ENCODE measurements at regions not wholly inside any gene's neighbourhood (a gene's known extent, or its start where the extent isn't known, plus 50 kb on each side); places are given as distances from the start of the nearest gene placed in this dataset.

DNA sequence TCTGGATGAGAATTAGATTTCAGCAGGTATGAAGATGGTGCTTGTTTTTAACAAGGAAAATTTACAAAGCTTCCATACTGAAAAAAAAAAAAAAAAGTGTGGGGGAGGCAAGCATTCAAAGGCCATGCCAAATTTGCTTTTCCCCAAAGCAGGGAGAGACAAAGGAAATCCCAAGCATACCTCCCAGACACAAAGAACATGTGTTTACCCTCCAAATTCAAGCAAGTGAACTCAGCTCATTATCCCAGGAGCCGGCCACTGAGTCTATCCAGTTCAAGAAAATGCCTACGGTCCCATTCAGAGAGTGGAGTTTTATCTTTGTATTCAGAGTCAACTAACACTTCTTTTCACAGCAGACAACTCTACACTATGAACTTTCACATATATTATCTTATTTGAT is 102.7 kb upstream of the ID4 start:
- Mint-ChIP-seq H3K27ac (no peak overlapping the region), H3K27me3 (no peaks in the 10 kb centered on the region), H3K4me1 (no peaks in the 10 kb centered on the region), H3K4me3 (no peak overlapping the region), H3K36me3 (no peaks in the 10 kb centered on the region), H3K9me3 (peaks cover 15% of the 10 kb centered on the region)
- CTCF ChIA-PET, result interaction anchor here (0.6 kb wide), 1 partner anchor 113 kb away, joined by 3 read pairs; no protein-coding TSS in a partner anchor
- DNase-seq, result no peak

DNA sequence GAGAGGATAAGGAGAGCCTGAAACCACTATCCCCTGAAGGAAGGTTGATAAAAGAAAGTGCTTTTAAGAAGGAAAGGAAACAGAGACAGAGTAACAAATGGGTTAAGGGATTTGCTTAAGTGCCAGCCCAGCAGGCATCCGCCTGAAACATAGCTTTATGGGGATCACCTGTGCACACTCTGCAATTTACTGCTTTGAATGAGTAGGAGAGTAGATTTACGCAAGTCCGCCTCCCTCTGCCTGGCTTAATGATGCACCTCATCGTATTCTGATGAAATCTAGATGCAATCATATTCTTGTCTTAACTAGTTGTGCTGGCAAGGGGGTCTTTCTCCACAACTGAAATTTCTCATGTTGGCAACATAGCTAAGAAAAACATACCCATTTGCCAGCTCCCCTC is 101.1 kb upstream of the ID4 start:
- DNase-seq, result no peak
- H3K4me1 Mint-ChIP-seq, result no peaks in the 10 kb centered on the region
- CTCF ChIA-PET, result no interaction called here
- H3K4me3 Mint-ChIP-seq, result no peak overlapping the region
- no peak overlapping the region for H3K27ac Mint-ChIP-seq
- H3K36me3 Mint-ChIP-seq, result no peaks in the 10 kb centered on the region
- H3K27me3 Mint-ChIP-seq, result no peaks in the 10 kb centered on the region
- peaks cover 17% of the 10 kb centered on the region for H3K9me3 Mint-ChIP-seq

DNA sequence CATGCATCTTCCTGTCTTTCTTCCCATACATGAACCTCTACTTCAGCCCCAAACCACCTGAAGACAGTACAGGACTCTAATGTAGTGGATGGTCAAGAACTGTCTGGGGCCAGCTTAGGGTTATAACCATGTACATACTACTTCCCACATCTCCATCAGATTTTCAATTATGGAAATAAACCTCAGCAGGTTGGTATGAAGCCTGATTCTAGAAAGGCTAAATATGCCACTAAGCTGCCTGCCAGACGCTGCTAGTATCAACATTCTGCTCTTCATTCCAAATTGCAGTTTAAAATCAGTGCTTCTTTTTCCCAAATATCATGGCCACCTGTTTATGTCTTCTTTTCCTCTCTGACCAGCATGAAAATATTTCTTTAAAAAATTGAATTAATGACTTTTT is 99.2 kb upstream of the ID4 start:
- Mint-ChIP-seq H3K27ac (no peak overlapping the region), H3K27me3 (no peaks in the 10 kb centered on the region), H3K9me3 (peaks cover 15% of the 10 kb centered on the region), H3K36me3 (no peaks in the 10 kb centered on the region), H3K4me1 (no peaks in the 10 kb centered on the region), H3K4me3 (no peak overlapping the region)
- no peak for DNase-seq
- CTCF ChIA-PET, result no interaction called here

DNA sequence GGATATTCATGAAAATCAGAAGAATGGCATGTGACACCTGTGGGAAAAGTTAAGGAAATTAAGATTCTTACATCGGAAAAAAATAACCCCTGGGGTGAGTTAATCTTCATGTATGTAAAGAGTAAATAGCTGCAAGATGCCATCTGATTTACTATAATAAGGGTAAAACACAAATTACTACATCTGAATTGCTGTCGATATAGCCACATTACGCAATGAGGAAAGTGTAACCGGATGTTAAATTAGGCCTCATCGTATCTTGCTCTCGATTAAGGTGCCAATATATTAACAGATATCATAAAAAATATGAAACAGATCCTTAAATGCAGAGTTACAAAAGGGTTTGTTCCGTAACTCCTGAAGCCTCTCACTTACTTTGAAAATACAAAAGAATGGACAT is 87.4 kb upstream of the ID4 start:
- Mint-ChIP-seq H3K4me1 (no peaks in the 10 kb centered on the region), H3K36me3 (no peaks in the 10 kb centered on the region), H3K27me3 (no peaks in the 10 kb centered on the region), H3K9me3 (no peaks in the 10 kb centered on the region), H3K4me3 (no peak overlapping the region), H3K27ac (no peak overlapping the region)
- CTCF ChIA-PET, result no interaction called here
- no peak for DNase-seq

DNA sequence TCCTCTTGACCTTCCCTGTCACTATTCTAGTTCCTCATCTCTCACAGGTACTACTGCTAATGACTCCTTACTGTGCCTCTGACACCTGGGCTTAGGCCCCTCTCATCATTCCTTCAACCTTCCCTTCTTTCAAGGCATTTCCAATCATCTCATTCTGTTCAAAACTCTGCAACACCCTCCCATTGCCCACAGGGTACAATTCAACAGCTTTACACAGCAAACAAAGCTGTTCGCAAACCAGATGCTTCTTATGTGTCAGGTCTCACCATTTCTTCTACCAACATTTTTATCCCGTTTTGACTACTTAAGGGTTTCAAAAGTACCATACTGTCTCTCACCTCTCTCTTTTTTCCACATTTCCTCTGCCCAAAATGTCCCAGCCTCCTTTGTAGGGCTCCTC is 84.4 kb upstream of the ID4 start:
- DNase-seq, result no peak
- no peaks in the 10 kb centered on the region for H3K4me1 Mint-ChIP-seq

DNA sequence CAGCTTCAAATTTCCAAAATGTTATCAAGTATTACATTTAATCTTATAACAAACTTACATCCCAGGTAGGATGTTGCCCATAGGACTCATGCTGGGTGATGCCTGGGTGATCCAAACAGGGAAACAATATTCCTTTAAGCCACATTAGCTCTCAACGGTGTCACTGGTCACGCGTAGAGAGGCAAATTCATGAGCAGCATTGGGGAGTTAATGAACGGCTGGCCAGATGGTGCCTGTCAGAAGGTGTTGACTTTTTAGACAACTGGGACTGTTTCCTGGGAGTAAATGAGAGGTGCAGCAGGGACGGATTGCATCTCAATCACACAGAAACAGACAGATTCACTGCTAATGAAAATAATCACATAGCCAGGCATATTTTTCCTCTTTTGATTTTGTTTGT is 83.3 kb upstream of the ID4 start:
- H3K9me3 Mint-ChIP-seq, result no peaks in the 10 kb centered on the region
- H3K36me3 Mint-ChIP-seq, result no peaks in the 10 kb centered on the region
- DNase-seq, result no peak
- CTCF ChIA-PET, result no interaction called here
- no peak overlapping the region for H3K27ac Mint-ChIP-seq
- H3K4me1 Mint-ChIP-seq, result no peaks in the 10 kb centered on the region
- no peak overlapping the region for H3K4me3 Mint-ChIP-seq
- H3K27me3 Mint-ChIP-seq, result no peaks in the 10 kb centered on the region

More for the DNA sequence above, 84.4 kb upstream of the ID4 start:
- CTCF ChIA-PET, result no interaction called here
- Mint-ChIP-seq H3K4me3 (no peak overlapping the region), H3K9me3 (no peaks in the 10 kb centered on the region), H3K36me3 (no peaks in the 10 kb centered on the region), H3K27me3 (no peaks in the 10 kb centered on the region), H3K27ac (no peak overlapping the region)

DNA sequence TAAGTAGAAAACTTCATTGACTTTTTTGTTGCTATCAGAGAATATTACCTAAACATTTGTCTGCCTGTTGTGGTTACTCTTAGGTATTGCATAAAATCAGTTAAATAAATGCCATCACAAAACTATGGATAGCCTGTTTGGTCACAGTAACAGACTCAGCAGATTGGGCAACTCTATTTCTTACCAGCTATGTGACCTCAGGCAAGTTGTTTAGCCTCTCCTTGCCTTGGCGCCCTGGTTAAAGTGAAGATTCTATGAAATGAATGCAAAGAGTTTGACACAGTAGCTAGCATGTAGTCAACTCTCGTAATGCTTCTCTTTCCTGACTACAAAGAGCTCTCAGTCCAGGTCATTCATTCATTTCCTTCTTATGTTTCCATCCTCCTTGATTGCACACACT is 82.5 kb upstream of the ID4 start:
- Mint-ChIP-seq H3K4me3 (no peak overlapping the region), H3K9me3 (no peaks in the 10 kb centered on the region), H3K4me1 (no peaks in the 10 kb centered on the region), H3K36me3 (no peaks in the 10 kb centered on the region), H3K27ac (no peak overlapping the region), H3K27me3 (no peaks in the 10 kb centered on the region)
- no peak for DNase-seq
- CTCF ChIA-PET, result no interaction called here

DNA sequence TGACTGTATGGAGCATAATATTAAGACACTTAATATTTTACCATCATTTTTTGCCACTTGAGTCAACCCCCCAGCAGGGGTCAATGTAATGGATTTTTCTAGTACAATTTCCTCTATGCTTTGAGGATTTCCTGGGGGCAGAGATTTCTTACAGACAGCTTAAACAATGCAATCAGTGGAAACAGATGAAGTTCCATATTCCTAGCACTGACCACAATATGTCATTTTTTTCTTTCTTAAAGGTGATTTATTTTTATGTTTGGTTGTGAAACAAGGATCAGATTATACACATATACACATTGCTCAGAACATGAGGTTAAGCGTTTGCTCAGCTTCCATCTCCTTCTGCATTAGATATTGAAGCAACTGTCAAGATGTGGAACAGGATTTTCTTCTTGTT is 82.0 kb upstream of the ID4 start:
- no peak for DNase-seq
- H3K27me3 Mint-ChIP-seq, result no peaks in the 10 kb centered on the region
- H3K36me3 Mint-ChIP-seq, result no peaks in the 10 kb centered on the region
- no peak overlapping the region for H3K27ac Mint-ChIP-seq
- no peak overlapping the region for H3K4me3 Mint-ChIP-seq
- CTCF ChIA-PET, result no interaction called here
- no peaks in the 10 kb centered on the region for H3K4me1 Mint-ChIP-seq
- H3K9me3 Mint-ChIP-seq, result no peaks in the 10 kb centered on the region

DNA sequence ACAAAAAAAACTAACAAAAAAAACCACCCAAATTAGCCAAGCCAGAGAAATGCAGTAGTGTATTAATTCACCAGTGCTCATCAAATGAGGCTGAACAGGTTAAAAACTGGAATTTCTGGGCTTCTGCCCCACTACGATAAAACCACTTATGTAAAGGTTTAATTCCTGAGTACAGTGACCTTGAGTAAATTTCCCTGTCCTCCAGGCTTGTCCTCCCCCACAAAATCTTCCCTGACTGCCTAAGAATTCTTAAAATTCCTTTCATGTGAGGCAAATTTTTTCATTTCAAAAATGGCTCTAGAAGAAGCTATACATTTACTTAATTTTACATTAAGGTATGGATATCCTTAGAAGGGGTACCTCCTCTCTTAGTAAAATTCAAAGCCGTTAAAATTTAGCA is 80.1 kb upstream of the ID4 start:
- DNase-seq, result no peak
- Mint-ChIP-seq H3K27ac (no peak overlapping the region), H3K4me3 (no peak overlapping the region), H3K9me3 (peaks cover 2% of the 10 kb centered on the region), H3K27me3 (no peaks in the 10 kb centered on the region), H3K4me1 (no peaks in the 10 kb centered on the region), H3K36me3 (no peaks in the 10 kb centered on the region)
- CTCF ChIA-PET, result no interaction called here

DNA sequence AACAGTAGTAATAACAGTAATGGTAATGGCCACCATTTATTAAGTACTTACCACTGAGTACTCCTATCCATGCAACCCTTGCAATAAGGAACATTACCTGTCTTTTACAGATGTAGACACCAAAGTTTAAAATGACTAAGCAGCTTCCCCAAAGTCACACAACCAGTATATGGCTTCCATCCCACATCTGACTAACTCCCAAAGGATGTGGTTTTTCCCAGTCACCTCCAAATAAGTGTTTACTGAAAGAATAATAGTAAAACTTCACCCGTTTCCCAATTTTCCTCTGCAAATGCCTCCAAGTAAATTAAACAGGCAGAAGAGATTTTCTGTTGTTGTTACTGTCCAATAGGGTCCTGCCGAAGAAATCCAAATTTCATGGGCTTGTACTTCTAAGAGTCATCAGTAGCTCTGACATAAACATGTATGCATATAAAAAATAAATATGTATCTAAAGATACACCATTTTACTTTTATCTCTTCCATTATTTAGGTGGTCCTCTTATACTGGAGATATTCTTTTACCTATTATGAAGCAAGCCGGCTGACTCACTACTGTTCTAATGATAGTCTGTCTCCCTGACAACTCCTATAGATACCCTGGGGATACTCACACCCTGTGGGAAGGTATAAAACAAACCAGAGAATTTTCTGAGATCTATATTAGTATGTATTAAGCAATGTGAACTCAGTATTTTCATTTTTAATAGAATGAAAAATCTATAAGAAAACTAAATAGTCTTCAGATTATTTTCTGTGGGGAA is 77.9 kb upstream of the ID4 start:
- no peak for DNase-seq
- CTCF ChIA-PET, result no interaction called here
- H3K36me3 Mint-ChIP-seq, result no peaks in the 10 kb centered on the region
- H3K4me1 Mint-ChIP-seq, result no peaks in the 10 kb centered on the region
- no peaks in the 10 kb centered on the region for H3K27me3 Mint-ChIP-seq
- no peak overlapping the region for H3K4me3 Mint-ChIP-seq
- no peak overlapping the region for H3K27ac Mint-ChIP-seq
- H3K9me3 Mint-ChIP-seq, result peaks cover 3% of the 10 kb centered on the region

DNA sequence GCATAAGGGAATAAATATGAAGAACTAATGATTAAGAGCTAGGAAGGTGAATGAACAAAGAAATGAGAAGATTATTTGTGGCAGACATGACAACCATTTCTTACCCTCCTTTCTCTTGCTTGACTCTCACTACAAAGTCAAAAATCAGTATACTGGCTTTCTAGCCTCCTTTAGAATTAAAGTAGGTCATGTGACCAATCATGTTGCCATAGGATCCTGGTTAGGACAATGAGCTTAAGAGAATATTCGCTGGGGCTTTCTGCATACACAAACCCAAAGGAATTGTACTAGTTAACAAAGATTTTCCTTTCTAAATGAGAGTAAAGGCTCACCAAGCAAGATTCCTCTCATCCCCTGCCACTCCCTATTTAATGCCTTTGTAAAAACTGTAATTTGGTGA is 76.0 kb upstream of the ID4 start:
- CTCF ChIA-PET, result no interaction called here
- Mint-ChIP-seq H3K9me3 (peaks cover 4% of the 10 kb centered on the region), H3K36me3 (no peaks in the 10 kb centered on the region), H3K27me3 (no peaks in the 10 kb centered on the region), H3K4me3 (no peak overlapping the region), H3K4me1 (no peaks in the 10 kb centered on the region), H3K27ac (no peak overlapping the region)
- DNase-seq, result no peak

DNA sequence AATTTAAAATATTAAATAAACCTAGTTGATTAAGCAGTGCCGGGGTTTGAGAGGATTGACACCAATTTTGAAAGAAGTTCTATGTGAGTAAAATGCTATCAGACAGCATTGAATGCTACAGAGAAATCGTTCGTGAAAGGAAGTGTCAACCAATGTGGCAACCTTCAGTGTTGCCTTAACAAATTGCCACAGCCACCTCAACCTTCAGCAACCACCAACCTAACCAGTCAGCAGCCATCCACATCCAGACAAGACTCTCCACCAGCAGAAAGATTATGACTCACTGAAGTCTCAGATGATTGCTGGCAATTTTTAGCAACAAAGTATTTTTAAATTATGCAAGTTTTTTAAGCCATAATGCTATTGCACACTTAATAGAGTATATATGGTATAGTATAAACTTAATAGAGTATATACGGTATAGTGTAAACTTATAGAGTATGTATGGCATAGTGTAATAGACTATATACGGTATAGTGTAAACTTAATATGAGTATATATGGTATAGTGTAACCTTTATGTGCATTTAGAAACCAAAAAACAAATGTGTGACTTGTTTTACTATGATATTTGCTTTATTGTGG is 65.3 kb upstream of the ID4 start:
- H3K4me3 Mint-ChIP-seq, result no peak overlapping the region
- CTCF ChIA-PET, result no interaction called here
- no peaks in the 10 kb centered on the region for H3K27me3 Mint-ChIP-seq
- H3K27ac Mint-ChIP-seq, result no peak overlapping the region
- no peaks in the 10 kb centered on the region for H3K9me3 Mint-ChIP-seq
- no peaks in the 10 kb centered on the region for H3K4me1 Mint-ChIP-seq
- no peaks in the 10 kb centered on the region for H3K36me3 Mint-ChIP-seq
- DNase-seq, result no peak

DNA sequence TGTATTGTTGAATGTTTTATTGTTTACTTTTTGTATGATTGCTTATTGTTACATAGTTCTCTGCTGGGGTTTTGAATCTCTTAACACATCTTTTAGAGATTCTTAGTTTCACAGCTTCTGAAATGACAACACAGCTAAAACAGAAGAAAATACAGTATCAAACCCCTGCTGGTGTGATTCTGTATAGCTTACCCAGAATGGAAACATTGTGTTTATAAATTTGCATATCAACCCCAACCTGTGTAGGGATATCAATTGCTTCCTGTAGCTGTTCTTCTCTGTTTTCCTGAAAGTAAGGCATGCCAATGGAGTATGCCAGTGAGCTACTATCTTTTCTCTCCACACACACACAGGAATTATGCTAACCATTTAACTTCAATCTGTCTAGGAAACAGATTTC is 64.3 kb upstream of the ID4 start:
- Mint-ChIP-seq H3K27me3 (no peaks in the 10 kb centered on the region), H3K4me1 (no peaks in the 10 kb centered on the region), H3K27ac (no peak overlapping the region), H3K36me3 (no peaks in the 10 kb centered on the region), H3K9me3 (no peaks in the 10 kb centered on the region), H3K4me3 (no peak overlapping the region)
- DNase-seq, result no peak
- CTCF ChIA-PET, result no interaction called here

DNA sequence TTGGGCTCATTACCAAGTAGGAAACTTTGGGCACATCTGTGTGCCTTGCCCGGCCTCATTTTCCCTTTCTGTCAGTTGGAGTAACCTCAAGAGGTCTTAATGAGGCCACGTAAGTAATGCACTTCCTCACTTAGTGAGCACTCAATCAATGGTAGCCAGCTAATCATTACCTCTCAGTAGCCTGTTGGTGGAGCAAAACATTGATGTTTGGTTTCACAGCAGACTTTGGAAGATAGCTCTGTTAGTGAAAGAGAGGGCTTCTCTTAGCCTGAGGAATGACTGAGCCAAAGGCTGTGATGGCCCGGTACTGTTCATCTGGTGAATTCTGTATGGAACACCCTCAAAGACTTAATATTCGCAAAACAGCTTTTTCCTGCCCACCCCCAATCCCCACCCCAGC is 55.9 kb upstream of the ID4 start:
- CTCF ChIA-PET, result no interaction called here
- DNase-seq, result no peak
- Mint-ChIP-seq H3K27me3 (no peaks in the 10 kb centered on the region), H3K27ac (no peak overlapping the region), H3K4me1 (no peaks in the 10 kb centered on the region), H3K9me3 (peaks cover 3% of the 10 kb centered on the region), H3K4me3 (no peak overlapping the region), H3K36me3 (no peaks in the 10 kb centered on the region)

DNA sequence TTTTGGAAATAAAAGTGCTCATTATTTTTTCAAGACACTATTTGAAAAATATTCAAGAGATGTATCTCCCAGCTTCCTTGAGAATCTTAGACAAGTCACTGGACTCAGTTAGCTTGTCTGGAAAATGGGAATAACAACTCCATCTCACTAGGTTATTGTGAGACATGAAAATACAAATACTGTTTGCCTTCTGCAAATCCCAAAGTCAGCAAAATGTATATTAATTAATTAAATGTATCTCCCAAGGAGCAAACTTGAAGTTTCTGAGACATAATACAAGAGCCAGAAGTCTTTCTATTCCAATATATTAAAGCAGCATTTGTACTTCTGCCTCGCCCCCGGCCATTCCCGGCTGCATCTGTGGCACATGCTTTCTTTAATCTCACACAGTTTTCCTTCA is 54.6 kb upstream of the ID4 start:
- Mint-ChIP-seq H3K27me3 (no peaks in the 10 kb centered on the region), H3K4me3 (no peak overlapping the region), H3K36me3 (no peaks in the 10 kb centered on the region), H3K4me1 (no peaks in the 10 kb centered on the region), H3K9me3 (peaks cover 3% of the 10 kb centered on the region), H3K27ac (no peak overlapping the region)
- no peak for DNase-seq
- CTCF ChIA-PET, result no interaction called here
